HG02870 (cell line): ENCODE measurements at regions not wholly inside any gene's neighbourhood (a gene's known extent, or its start where the extent isn't known, plus 50 kb on each side); places are given as distances from the start of the nearest gene placed in this dataset.
A peak's percentile ranks its signal among the peaks of the same experiment; 100 is the strongest.
"Not testable (repeated sequence)": the region's sequence is repeated elsewhere in the genome, so short reads cannot be mapped to it uniquely, and the experiment has no call there.

Experiments used
- ATAC-seq: cut with Tn5 transposase; IDR thresholded peaks from one replicate; pipeline ENCODE4 v1.9.1; 2021; ENCODE audit warnings: mild to moderate bottlenecking, moderate library complexity; ENCODE audit not compliant: unreplicated experiment

DNA sequence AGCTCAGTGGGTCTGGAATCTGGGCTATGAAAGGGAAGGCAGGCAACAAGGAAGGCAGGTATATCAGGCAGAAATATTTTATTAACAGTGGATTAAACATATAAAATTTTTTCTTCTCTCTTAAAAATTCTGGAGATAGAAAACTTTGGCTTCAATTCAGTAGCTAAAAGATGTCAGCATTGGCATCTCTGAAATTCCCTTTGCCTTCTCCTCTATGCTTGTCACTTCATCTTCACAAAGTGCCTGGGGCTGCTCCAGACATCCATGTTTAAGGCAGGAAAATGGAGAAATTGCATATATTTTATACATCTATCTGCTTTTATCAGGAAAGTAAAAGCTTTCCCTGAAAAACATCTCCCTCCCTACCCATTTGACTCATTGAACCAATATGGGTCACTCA, 894.1 kb upstream of the API5 start:
- ATAC-seq = no peak

DNA sequence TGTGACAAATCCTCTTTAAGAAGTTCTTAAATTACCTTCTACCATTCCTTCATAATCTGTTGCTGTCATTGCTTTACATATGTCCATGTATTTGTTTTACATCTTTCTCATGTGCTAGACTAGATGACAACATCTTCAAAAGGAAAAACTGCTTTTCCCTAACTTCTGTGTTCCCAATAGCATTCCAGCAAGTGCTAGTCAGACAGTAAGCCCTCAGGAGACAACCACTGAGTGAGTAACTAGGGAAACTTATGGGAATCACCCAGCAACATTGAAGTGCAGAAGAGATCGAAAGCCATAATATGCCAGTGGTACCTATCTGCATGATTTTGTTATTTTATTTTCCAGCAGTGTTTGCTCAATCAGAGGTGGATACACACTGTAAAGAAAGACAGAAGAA, 889.7 kb upstream of the API5 start:
- ATAC-seq = no peak

DNA sequence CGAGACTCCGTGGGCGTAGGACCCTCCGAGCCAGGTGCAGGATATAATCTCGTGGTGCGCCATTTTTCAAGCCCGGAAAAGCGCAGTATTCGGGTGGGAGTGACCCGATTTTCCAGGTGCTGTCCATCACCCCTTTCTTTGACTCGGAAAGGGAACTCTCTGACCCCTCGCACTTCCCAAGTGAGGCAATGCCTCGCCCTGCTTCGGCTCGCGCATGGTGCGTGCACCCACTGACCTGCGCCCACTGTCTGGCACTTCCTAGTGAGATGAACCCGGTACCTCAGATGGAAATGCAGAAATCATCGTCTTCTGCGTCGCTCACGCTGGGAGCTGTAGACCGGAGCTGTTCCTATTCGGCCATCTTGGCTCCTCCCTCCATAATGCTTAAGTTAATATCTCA, 876.9 kb upstream of the API5 start:
- not testable (repeated sequence) for ATAC-seq

- ATAC-seq = no peak
Observed at GRCh38 chr11:42444406-42444805, 867.4 kb upstream of the API5 start.

DNA sequence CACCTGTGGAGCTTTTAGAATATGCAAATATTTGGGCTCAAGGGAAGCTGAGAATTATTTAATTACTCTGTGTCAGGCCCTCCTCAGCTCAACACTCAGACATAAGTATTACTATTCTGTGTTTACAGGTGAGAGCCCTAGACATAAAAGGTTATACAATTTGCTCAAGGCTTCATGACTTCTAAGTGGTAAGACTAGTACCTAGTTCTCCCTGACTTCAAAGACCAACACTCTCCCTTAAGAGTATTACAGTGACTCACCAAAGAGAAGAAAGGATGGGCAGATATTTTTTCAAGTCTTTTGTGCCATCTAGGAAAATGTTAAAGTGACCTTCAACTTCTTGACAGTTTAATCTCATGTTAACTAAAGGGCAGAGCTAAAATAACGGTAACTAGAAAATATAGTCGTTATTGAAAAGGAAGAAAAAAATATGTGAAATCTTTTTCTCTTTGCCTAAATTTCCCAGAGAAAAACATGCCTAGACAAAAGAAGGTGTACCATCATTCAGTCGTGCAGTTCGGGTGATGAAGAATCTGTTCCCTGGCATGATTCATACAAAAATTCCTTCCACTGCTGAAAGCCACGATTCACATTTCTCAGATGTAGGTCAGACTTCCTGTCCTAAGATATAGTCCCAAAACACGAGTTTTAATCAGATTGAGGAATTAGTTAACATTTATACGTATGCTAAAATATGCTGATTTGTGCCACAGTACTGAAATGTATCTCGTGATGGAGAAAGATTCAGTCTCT, 849.1 kb upstream of the API5 start:
- no peak for ATAC-seq

DNA sequence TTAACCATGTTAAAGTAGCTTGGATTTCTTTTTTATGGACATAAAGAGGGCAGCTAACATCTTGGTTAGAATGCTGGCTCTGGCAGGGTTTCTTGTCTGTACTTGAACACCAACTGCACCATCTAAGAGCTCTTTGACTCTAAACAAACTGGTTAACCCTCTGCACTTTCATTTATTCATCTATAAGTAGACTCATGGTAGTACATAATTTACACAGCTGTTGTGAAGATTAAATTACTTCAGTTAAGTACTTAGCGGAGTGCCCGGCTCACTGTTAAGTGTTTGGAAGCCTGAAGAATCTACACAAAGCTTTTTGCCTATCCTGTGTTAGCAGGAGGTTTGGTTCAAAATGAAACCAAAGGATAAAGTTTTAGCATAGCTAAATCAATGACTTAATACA, 846.2 kb upstream of the API5 start:
- ATAC-seq = no peak

DNA sequence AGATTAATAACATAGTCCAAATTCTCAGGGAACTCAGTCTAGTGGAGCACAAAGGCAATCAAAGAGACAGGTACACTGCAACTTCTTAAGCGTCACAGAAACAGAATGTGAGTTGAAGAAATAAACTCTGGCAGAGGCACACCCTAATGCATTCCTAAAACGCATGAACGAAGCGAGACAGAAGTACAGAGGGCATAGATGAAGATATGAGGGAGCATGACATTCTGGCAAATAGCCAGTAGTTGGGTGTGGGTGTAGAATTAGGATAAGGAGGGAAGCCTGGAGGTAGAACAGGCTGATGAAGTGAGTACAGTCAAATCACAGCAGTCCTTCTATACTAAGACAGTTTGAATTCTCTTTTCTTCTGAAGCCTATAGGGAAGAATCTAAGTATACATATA, 838.7 kb upstream of the API5 start:
- ATAC-seq = no peak

DNA sequence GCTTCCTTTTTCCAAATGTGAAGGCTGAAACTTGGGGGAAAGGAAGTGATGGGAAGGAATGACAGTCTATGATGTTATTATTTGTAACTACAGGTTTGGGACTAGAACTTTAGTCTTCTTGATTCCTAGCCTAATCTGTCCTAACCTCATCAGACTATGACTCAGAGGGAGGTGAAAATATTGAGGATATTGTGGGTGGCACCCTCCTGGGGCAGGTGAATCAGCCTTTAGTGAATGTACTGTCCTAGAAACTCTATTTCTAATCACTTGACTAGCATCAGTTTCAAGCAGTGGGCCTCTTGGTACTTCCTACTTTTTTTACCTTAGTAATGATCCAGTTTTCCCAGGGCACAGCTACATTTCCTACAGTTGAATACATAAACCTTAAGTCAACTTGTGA, 829.0 kb upstream of the API5 start:
- no peak for ATAC-seq

DNA sequence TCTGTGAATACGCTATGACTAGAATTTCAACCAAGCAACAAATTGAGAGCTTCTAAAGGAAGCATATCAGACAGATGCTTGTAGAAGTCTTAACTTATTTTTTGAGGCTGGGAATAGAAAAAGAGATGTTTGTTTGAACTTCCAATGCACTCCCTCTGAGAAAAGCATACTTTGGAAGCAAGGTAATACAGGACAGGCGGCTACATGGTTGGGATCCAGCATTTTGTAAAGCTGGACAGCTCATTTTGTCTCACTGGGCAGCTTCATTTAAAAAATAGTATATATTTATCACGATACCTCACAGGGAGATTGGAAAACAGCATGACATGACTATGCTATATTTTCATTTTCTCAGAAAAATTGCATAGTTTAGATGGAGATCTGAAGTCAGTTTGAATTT, 821.3 kb upstream of the API5 start:
- no peak for ATAC-seq

DNA sequence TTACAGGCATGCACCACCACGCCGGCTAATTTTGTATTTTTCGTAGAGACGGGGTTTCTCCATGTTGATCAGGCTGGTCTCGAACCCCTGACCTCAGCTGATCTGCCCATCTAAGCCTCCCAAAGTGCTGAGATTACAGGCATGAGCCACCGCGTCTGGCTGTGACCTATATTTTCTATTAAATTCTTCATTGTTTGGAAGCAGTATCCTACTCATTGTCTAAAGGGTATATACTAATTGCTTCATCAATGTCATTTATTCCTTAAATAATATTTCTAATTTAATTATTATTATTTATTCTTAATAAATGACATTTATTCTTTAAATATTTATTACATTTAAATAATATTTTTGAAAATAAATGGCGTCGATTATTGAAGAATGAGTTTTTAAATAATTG, 817.3 kb upstream of the API5 start:
- ATAC-seq = no peak

GRCh38 chr11:42498971-42499370, 812.8 kb upstream of the API5 start:
- ATAC-seq = no peak

- ATAC-seq = no peak
Observed at GRCh38 chr11:42502151-42502550, 809.6 kb upstream of the API5 start.

DNA sequence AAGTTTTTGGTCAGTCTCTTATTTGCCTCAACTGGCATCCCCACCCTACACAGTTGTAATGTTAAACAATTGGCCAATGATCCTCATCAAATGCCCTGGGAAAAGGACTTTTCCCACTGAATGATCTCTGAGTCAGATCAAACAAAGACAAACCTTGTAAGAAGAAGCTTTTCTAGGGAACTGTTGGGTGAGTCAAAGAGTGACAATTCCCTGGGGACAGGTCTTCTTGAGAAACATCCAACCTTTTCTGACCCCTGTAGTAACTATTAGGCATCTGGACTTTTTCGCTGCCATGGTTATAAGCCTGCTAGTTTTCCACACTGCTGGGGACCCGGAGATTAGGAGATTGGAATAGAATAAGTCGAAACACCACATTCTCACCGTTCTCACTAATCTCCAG, 789.8 kb upstream of the API5 start:
- no peak for ATAC-seq

GRCh38 chr11:42524534-42525227, 787.1 kb upstream of the API5 start:
- ATAC-seq = peak; percentile 96

DNA sequence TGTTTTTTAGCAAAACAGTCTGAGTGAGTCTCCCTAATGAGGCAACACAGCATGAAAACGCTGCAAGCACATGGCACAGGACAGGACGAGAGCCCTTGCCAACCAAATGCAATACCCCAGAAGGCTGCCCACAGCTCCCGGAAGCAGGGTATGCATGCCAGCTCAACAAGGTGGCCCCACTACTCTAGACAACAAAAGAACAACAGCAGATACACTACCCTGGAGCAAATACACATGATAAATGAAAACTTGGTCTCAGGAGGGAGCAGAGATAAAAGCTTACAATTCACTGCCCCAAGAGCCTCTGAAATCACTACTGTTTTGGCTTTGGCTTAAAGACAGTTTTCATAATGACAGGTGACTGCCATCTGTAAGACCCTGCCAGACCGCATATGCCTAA, 785.4 kb upstream of the API5 start:
- ATAC-seq = no peak

DNA sequence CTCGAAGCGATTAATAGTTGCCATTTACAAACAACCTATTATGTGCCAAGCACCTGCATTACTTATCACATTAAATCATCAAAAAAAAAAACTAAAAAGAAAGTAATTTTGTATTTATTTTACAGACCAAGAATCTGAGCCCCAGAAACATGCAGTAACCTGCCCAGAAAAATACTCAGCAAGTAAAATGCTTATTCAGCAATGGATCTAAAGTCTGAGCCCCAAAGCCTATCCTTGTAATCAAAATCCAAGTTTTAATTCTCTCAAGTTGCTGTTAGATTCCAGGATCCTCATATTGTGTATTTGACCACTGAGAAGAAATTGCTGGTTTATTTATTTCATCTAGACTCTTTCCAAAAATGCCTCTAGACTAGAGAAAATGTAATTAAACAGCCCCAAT, 783.3 kb upstream of the API5 start:
- ATAC-seq = no peak

DNA sequence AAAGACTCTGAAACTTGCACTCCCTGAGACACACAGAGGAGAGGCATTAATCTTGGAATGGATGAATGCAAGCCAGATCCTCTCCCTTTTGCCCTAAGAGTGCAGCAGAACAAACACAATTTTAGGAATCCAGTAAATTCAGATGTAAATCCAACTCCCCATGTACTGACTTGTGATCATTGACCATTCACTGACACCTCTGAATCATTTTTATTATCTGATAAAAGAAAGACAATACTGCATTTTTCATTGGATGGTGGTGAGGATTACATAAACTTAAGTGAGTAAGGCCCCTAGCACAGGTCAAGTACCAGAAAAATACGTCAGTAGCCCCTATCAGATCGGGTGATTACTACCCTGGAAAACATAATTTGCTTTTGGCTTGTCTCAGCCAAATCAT, 782.9 kb upstream of the API5 start:
- no peak for ATAC-seq

DNA sequence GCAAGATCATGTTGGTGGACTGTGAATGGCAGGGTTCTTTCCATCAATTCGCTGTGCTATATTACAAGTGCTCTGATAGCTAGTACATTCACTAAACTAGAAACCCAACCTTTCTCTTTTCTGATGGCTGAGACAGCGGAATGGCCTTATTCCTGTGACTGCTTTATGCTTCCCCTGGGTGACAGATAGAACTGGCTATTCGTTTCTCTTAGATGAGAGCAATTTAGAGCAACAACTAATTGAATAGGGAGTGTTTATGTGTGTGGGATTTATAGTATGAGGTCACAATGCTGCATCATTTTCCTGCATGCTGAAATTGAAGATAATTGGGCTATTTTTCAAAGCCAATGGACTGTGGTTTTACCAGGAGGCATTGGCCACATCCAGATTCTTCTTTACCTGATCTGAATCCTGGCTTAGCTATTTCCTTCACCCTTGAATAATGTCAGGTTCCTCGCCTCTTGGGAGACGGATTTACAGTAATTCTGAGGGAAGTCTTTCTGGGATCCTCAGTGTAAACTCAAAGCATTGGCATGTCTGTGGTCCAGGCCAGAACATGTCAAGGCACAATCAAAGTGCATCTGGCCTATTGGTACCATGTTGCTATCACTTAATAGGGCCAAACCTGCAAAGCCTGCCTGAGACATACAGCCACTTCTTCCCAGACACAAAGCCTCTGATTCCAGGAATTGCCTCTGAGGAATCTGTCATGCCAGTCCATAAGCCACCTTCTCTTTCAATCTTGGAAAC, 775.0 kb upstream of the API5 start:
- no peak for ATAC-seq

GRCh38 chr11:42542336-42542735, 769.5 kb upstream of the API5 start:
- no peak for ATAC-seq

- no peak for ATAC-seq
Observed at GRCh38 chr11:42543844-42544419, 767.9 kb upstream of the API5 start.

DNA sequence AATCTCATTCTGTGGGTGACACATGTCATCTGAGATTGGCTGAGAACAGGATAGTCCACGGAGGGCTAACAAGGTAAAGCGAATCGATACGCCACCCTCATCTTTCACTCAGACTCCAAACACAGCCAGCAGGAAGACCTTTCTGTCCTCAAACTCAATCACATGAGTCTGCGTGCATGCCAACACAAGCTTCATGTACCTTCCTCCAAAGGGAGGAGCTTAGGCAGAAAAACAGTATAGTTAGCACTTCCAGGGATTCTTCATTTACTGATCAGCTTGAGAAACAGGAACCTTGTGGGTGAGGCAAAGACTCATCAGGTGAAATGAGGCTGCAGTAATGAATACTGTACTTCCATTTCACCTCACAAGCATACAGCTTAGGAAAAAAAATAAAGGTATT, 767.1 kb upstream of the API5 start:
- ATAC-seq = no peak

DNA sequence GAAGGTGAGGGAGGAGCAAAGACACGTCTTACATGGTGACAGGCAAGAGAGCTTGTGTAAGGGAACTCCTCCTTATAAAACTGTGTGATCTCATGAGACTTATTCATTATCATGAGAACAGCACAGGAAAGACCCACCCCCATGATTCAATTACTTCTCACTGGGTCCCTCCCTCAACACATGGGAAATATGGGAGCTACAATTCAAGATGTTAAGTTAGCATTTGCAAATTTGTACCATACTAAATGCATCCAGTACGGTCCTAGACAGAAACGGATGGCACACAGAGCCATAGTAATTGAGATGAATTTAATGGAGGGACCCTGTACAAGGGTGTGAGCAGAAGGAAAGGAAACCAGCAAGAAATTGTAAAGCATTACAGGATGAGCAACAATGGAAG, 765.8 kb upstream of the API5 start:
- ATAC-seq = no peak
